SK-N-SH treated with all-trans-retinoic acid at 6 μM for 48 hours (cell line): ENCODE measurements at regions not wholly inside any gene's neighbourhood (a gene's known extent, or its start where the extent isn't known, plus 50 kb on each side); places are given as distances from the start of the nearest gene placed in this dataset.

ENCODE experiments used
- ATAC-seq: fragments of 200-7000 bp; cut with Tn5 transposase; 3 replicates; pipeline ENCODE4 v1.9.1; 2020; ENCODE audit warnings: mild to moderate bottlenecking, moderate library complexity
- ARNTL ChIP-seq: fragments of 450-650 bp; formaldehyde crosslinking; IDR thresholded peaks from 2 replicates; pipeline ENCODE4 v1.5.0; 2020; ENCODE audit warnings: low read depth, mild to moderate bottlenecking, moderate library complexity, borderline replicate concordance
- CSDC2 ChIP-seq: fragments of 250-450 bp; sonication (Bioruptor Pico); IDR thresholded peaks from 2 replicates; pipeline ENCODE4 v1.5.0; 2020; ENCODE audit warnings: mild to moderate bottlenecking, moderate library complexity
- ESRRG ChIP-seq: fragments of 250-450 bp; sonication (Bioruptor Pico); IDR thresholded peaks from 2 replicates; pipeline ENCODE4 v1.6.1; 2021; ENCODE audit warnings: mild to moderate bottlenecking
- GLIS3 ChIP-seq: fragments of 250-450 bp; sonication (Bioruptor Pico); IDR thresholded peaks from 2 replicates; pipeline ENCODE4 v1.5.0; 2020; ENCODE audit warnings: mild to moderate bottlenecking, moderate library complexity
- ISL1 ChIP-seq: fragments of 250-450 bp; sonication (Bioruptor Pico); IDR thresholded peaks from 2 replicates; pipeline ENCODE4 v2.1.2; 2022; ENCODE audit warnings: mild to moderate bottlenecking, moderate library complexity
- OSR1 ChIP-seq: fragments of 250-450 bp; sonication (Bioruptor Pico); IDR thresholded peaks from 2 replicates; pipeline ENCODE4 v1.8.0; 2022; ENCODE audit warnings: moderate library complexity, mild to moderate bottlenecking, inconsistent platforms
- PPARA ChIP-seq: fragments of 250-450 bp; sonication (Bioruptor Pico); IDR thresholded peaks from 2 replicates; pipeline ENCODE4 v1.5.0; 2020; ENCODE audit warnings: mild to moderate bottlenecking, borderline replicate concordance
- RARB ChIP-seq: fragments of 250-450 bp; sonication (Bioruptor Pico); IDR thresholded peaks from 2 replicates; pipeline ENCODE4 v1.8.0; 2021; ENCODE audit warnings: mild to moderate bottlenecking, moderate library complexity
- SNAI2 ChIP-seq: fragments of 250-450 bp; sonication (Bioruptor Pico); IDR thresholded peaks from 2 replicates; pipeline ENCODE4 v1.5.0; 2020; ENCODE audit warnings: mild to moderate bottlenecking, moderate library complexity
- TCF4 ChIP-seq: fragments of 250-450 bp; sonication (Bioruptor Pico); IDR thresholded peaks from 2 replicates; pipeline ENCODE4 v1.8.0; 2021; ENCODE audit warnings: mild to moderate bottlenecking, moderate library complexity, borderline replicate concordance
- TOX ChIP-seq: fragments of 250-450 bp; sonication (Bioruptor Pico); IDR thresholded peaks from 2 replicates; pipeline ENCODE4 v1.8.0; 2021; ENCODE audit warnings: mild to moderate bottlenecking, moderate library complexity, borderline replicate concordance
- TSHZ2 ChIP-seq: fragments of 250-450 bp; sonication (Bioruptor Pico); IDR thresholded peaks from 2 replicates; pipeline ENCODE4 v1.5.0; 2020; ENCODE audit warnings: mild to moderate bottlenecking, moderate library complexity
- ZC3H10 ChIP-seq: fragments of 250-450 bp; sonication (Bioruptor Pico); IDR thresholded peaks from 2 replicates; pipeline ENCODE4 v1.5.1; 2021; ENCODE audit warnings: mild to moderate bottlenecking, moderate library complexity
- ZFP3 ChIP-seq: fragments of 250-450 bp; sonication (Bioruptor Pico); IDR thresholded peaks from 2 replicates; pipeline ENCODE4 v1.5.0; 2020; ENCODE audit warnings: mild to moderate bottlenecking, moderate library complexity
- ZFP30 ChIP-seq: fragments of 450-650 bp; formaldehyde crosslinking; IDR thresholded peaks from 2 replicates; pipeline ENCODE4 v1.5.0; 2022; ENCODE audit warnings: mild to moderate bottlenecking, moderate library complexity
- ZNF565 ChIP-seq: fragments of 450-650 bp; formaldehyde crosslinking; conservative IDR thresholded peaks from 2 replicates; pipeline ENCODE4 v1.5.0; 2020; ENCODE audit warnings: low read depth, mild to moderate bottlenecking, moderate library complexity
- ZNF70 ChIP-seq: fragments of 450-650 bp; formaldehyde crosslinking; IDR thresholded peaks from 2 replicates; pipeline ENCODE4 v1.5.0; 2020; ENCODE audit warnings: mild to moderate bottlenecking, moderate library complexity
- TF ChIP-seq, protein P1 (sequence below): fragments of 250-450 bp; sonication (Bioruptor Pico); IDR thresholded peaks from 2 replicates; pipeline ENCODE4 v1.8.0; 2020; ENCODE audit warnings: mild to moderate bottlenecking, moderate library complexity, borderline replicate concordance
- TF ChIP-seq, protein P2 (sequence below): fragments of 250-450 bp; sonication (Bioruptor Pico); IDR thresholded peaks from 2 replicates; pipeline ENCODE4 v1.5.1; 2020; ENCODE audit warnings: low read depth, mild to moderate bottlenecking, moderate library complexity
- TF ChIP-seq, protein P3 (sequence below): fragments of 250-450 bp; sonication (Bioruptor Pico); IDR thresholded peaks from 2 replicates; pipeline ENCODE4 v1.5.1; 2021; ENCODE audit warnings: mild to moderate bottlenecking, moderate library complexity

DNA sequence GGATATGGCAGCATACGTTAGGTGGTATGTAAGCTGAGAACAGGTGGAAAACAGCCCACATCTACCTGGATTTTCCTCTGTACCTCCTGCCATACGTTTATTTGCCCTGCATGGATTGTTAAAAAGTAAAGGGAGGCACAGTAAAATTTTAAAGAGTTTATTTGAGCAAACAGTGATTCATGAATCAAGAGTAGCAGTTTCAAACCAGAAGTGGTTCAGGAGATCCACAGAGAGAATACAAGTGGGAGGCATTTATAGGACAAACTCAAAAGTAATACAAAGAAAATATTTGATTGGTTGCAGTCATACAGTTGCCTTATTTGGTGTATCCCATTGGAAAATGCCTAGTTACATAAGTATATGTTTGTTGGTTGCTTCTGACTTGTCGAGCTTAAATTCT lies 117.6 kb downstream of the FAM170A start:
- ATAC-seq = no peak
- no peak for TF ChIP-seq ARNTL (CRISPR knock-in tag)
- no peak for TF ChIP-seq TCF4 (CRISPR knock-in tag)
- TF ChIP-seq OSR1 (CRISPR knock-in tag) = no peak
- TF ChIP-seq TOX (CRISPR knock-in tag) = no peak

DNA sequence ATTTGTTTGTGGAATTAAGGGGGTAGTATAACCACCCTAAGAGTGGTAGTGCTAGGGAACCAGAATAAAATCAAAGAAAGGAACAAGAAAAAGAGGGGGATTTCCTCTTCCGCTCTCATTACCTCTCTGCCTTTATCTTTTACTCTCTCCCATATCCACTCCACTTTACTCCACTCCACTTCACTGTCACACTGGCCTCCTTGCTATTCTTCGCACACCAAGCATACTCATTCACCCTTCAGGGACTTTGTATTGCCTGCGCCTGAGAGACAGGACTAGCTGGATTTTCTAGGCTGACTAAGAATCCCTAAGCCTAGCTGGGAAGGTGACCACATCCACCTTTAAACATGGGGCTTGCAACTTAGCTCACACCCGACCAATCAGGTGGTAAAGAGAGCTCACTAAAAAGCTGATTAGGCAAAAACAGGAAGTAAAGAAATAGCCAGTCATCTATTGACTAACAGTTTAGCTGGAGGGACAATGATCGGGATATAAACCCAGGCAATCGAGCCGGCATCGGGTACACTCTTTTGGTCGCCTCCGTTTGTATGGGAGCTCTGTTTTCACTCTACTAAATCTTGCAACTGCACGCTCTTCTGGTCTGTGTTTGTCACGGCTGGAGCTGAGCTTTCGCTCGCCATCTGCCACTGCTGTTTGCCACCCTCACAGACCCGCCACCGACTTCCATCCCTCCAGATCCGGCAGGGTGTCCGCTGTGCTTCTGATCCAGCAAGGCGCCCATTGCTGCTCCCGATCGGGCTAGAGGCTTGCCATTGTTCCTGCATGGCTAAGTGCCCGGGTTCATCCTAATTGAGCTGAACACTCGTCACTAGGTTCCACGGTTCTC lies 121.8 kb downstream of the FAM170A start:
- no peak for TF ChIP-seq ZFP30 (CRISPR knock-in tag)
- TF ChIP-seq ZFP3 (CRISPR knock-in tag) = no peak
- TF ChIP-seq RARB (CRISPR knock-in tag) = no peak
- TF ChIP-seq SNAI2 (CRISPR knock-in tag) = no peak
- no peak for TF ChIP-seq PPARA (CRISPR knock-in tag)
- no peak for TF ChIP-seq CSDC2 (CRISPR knock-in tag)
- no peak for TF ChIP-seq ARNTL (CRISPR knock-in tag)
- TF ChIP-seq GLIS3 = no peak
- no peak for TF ChIP-seq TSHZ2 (CRISPR knock-in tag)
- TF ChIP-seq, protein P1, sequence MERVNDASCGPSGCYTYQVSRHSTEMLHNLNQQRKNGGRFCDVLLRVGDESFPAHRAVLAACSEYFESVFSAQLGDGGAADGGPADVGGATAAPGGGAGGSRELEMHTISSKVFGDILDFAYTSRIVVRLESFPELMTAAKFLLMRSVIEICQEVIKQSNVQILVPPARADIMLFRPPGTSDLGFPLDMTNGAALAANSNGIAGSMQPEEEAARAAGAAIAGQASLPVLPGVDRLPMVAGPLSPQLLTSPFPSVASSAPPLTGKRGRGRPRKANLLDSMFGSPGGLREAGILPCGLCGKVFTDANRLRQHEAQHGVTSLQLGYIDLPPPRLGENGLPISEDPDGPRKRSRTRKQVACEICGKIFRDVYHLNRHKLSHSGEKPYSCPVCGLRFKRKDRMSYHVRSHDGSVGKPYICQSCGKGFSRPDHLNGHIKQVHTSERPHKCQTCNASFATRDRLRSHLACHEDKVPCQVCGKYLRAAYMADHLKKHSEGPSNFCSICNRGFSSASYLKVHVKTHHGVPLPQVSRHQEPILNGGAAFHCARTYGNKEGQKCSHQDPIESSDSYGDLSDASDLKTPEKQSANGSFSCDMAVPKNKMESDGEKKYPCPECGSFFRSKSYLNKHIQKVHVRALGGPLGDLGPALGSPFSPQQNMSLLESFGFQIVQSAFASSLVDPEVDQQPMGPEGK (CRISPR knock-in tag) = no peak
- TF ChIP-seq ISL1 (CRISPR knock-in tag) = no peak
- no peak for TF ChIP-seq ZNF70 (CRISPR knock-in tag)
- TF ChIP-seq ZC3H10 (CRISPR knock-in tag) = no peak
- ATAC-seq = no peak

DNA sequence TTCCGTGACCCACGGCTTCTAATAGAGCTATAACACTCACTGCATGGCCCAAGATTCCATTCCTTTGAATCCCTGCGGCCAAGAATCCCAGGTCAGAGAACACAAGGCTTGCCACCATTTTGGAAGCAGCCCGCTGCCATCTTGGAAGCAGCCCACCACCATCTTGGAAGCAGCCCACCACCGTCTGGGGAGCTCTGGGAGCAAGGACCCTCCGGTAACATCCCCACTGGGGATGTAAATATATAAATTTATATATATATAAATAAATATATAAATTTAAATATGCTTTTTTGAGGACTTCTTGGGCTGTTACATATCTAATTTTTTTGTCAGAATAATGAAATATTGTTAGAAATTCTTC lies 122.4 kb downstream of the FAM170A start:
- no peak for TF ChIP-seq ESRRG (CRISPR knock-in tag)
- TF ChIP-seq SNAI2 (CRISPR knock-in tag) = no peak
- TF ChIP-seq ZNF565 (CRISPR knock-in tag) = no peak
- no peak for TF ChIP-seq OSR1 (CRISPR knock-in tag)
- no peak for TF ChIP-seq GLIS3
- TF ChIP-seq ZC3H10 (CRISPR knock-in tag) = no peak
- no peak for TF ChIP-seq ZFP3 (CRISPR knock-in tag)
- TF ChIP-seq, protein P2, sequence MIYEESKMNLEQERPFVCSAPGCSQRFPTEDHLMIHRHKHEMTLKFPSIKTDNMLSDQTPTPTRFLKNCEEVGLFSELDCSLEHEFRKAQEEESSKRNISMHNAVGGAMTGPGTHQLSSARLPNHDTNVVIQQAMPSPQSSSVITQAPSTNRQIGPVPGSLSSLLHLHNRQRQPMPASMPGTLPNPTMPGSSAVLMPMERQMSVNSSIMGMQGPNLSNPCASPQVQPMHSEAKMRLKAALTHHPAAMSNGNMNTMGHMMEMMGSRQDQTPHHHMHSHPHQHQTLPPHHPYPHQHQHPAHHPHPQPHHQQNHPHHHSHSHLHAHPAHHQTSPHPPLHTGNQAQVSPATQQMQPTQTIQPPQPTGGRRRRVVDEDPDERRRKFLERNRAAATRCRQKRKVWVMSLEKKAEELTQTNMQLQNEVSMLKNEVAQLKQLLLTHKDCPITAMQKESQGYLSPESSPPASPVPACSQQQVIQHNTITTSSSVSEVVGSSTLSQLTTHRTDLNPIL = no peak
- TF ChIP-seq, protein P3, sequence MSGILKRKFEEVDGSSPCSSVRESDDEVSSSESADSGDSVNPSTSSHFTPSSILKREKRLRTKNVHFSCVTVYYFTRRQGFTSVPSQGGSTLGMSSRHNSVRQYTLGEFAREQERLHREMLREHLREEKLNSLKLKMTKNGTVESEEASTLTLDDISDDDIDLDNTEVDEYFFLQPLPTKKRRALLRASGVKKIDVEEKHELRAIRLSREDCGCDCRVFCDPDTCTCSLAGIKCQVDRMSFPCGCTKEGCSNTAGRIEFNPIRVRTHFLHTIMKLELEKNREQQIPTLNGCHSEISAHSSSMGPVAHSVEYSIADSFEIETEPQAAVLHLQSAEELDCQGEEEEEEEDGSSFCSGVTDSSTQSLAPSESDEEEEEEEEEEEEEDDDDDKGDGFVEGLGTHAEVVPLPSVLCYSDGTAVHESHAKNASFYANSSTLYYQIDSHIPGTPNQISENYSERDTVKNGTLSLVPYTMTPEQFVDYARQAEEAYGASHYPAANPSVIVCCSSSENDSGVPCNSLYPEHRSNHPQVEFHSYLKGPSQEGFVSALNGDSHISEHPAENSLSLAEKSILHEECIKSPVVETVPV (CRISPR knock-in tag) = no peak
- ATAC-seq = no peak
